ENCODE measurements at regions not wholly inside any gene's neighbourhood (a gene's known extent, or its start where the extent isn't known, plus 50 kb on each side); places are given as distances from the start of the nearest gene placed in this dataset.

GRCh38 chr12:61810486-61810885 is 449.7 kb upstream of the USP15 start:
- TF ChIP-seq CTCF (IDR thresholded peaks at IDR 0.05; ENCODE audit: insufficient read depth, low read length, poor library complexity, severe bottlenecking): no peak
- Histone ChIP-seq H3K36me3 (ENCODE audit: control insufficient read depth, insufficient read depth, low read length) (no peaks in the 10 kb centered on the region), H3K27me3 (ENCODE audit: control insufficient read depth, insufficient read depth, low read length) (no peaks in the 10 kb centered on the region), H3K4me3 (ENCODE audit: low read depth, low read length) (no peak overlapping the region)
- DNase-seq (ENCODE audit: low read depth): no peak

GRCh38 chr12:61821381-61821780 is 438.8 kb upstream of the USP15 start:
- Histone ChIP-seq H3K27me3 (ENCODE audit: control insufficient read depth, insufficient read depth, low read length) (no peaks in the 10 kb centered on the region), H3K4me3 (ENCODE audit: low read depth, low read length) (no peak overlapping the region), H3K36me3 (ENCODE audit: control insufficient read depth, insufficient read depth, low read length) (no peaks in the 10 kb centered on the region)
- TF ChIP-seq CTCF (IDR thresholded peaks at IDR 0.05; ENCODE audit: insufficient read depth, low read length, poor library complexity, severe bottlenecking): no peak
- no peak for DNase-seq (ENCODE audit: low read depth)

GRCh38 chr12:61823102-61823501 is 437.1 kb upstream of the USP15 start:
- no peak for DNase-seq (ENCODE audit: low read depth)
- Histone ChIP-seq H3K27me3 (ENCODE audit: control insufficient read depth, insufficient read depth, low read length) (no peaks in the 10 kb centered on the region), H3K4me3 (ENCODE audit: low read depth, low read length) (no peak overlapping the region), H3K36me3 (ENCODE audit: control insufficient read depth, insufficient read depth, low read length) (no peaks in the 10 kb centered on the region)
- TF ChIP-seq CTCF (IDR thresholded peaks at IDR 0.05; ENCODE audit: insufficient read depth, low read length, poor library complexity, severe bottlenecking): no peak

DNA sequence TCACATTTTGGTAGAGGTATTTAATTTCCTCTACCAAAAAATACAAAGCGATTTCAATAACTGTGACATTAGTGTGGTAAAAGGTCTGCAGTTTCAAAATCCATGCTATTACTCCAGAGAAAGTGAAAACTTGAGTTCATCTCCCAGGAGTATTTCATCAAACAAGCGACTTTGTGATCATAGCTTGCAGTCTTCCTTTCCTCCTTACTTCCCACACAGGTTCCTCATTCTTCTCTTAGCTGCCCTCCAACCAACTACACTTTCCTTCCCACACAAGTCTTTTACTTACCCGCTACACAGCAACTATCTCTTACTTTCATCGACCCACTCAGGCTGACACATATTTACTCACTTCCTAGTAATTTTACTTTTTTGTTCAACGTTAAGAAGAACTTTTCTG is 413.4 kb upstream of the USP15 start:
- no peak for TF ChIP-seq CTCF (IDR thresholded peaks at IDR 0.05; ENCODE audit: insufficient read depth, low read length, poor library complexity, severe bottlenecking)
- Histone ChIP-seq H3K36me3 (ENCODE audit: control insufficient read depth, insufficient read depth, low read length) (no peaks in the 10 kb centered on the region), H3K27me3 (ENCODE audit: control insufficient read depth, insufficient read depth, low read length) (no peaks in the 10 kb centered on the region), H3K4me3 (ENCODE audit: low read depth, low read length) (no peak overlapping the region)
- no peak for DNase-seq (ENCODE audit: low read depth)

- DNase-seq (ENCODE audit: low read depth): no peak
- Histone ChIP-seq H3K36me3 (ENCODE audit: control insufficient read depth, insufficient read depth, low read length) (no peaks in the 10 kb centered on the region), H3K27me3 (ENCODE audit: control insufficient read depth, insufficient read depth, low read length) (no peaks in the 10 kb centered on the region), H3K4me3 (ENCODE audit: low read depth, low read length) (no peak overlapping the region)
- no peak for TF ChIP-seq CTCF (IDR thresholded peaks at IDR 0.05; ENCODE audit: insufficient read depth, low read length, poor library complexity, severe bottlenecking)
These were observed 411.3 kb upstream of the USP15 start for GRCh38 chr12:61848893-61849292.

DNA sequence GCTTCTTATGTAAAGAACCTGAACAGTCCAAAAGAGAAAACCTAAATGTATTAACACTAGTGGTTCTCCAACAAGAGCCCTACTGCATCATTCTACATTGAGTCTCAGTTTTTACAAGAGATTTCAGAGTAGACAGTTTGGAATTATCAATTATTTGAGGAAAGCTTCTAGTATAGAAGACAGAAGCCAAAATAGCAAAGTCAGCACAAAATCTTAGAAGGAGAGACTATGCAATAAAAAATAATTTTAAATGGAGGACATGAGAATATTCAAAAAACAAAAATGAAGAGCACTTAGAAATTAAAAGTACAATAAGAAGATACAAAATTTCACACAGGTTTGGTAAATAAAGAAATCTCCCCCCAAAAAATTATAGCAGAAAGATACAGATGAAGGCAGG is 406.3 kb upstream of the USP15 start:
- Histone ChIP-seq H3K36me3 (ENCODE audit: control insufficient read depth, insufficient read depth, low read length) (no peaks in the 10 kb centered on the region), H3K27me3 (ENCODE audit: control insufficient read depth, insufficient read depth, low read length) (no peaks in the 10 kb centered on the region), H3K4me3 (ENCODE audit: low read depth, low read length) (no peak overlapping the region)
- no peak for DNase-seq (ENCODE audit: low read depth)
- no peak for TF ChIP-seq CTCF (IDR thresholded peaks at IDR 0.05; ENCODE audit: insufficient read depth, low read length, poor library complexity, severe bottlenecking)

Data from kidney epithelial cell (primary cell).